SU-DHL-6 (cell line): ENCODE measurements at regions not wholly inside any gene's neighbourhood (a gene's known extent, or its start where the extent isn't known, plus 50 kb on each side); places are given as distances from the start of the nearest gene placed in this dataset.

Experiments
- H2AFZ ChIP-seq: fragments of 200-600 bp; sonication (generic); 2 replicates; pipeline ENCODE4 v1.6.1; 2014; ENCODE audit warnings: low read depth, mild to moderate bottlenecking, moderate library complexity, mixed read lengths, antibody characterized with exemption, low read length; ENCODE audit not compliant: severe bottlenecking
- H3F3A ChIP-seq: fragments of 200-600 bp; shearing (Covaris generic); 2 replicates; pipeline ENCODE4 v1.6.0; 2016; ENCODE audit warnings: antibody characterized with exemption, mild to moderate bottlenecking; ENCODE audit not compliant: insufficient read depth
- H3K27ac ChIP-seq: fragments of 200-600 bp; sonication (generic); 2 replicates; pipeline ENCODE4 v1.5.1; 2016; ENCODE audit warnings: low read depth, mild to moderate bottlenecking, low read length, moderate library complexity, mixed read lengths
- H3K27me3 ChIP-seq: fragments of 200-600 bp; sonication (generic), shearing (Covaris generic); 2 replicates; pipeline ENCODE4 v1.6.0; 2014; ENCODE audit warnings: mild to moderate bottlenecking, low read length
- H3K36me3 ChIP-seq: fragments of 200-600 bp; sonication (generic); 2 replicates; pipeline ENCODE4 v1.6.1; 2014; ENCODE audit warnings: mild to moderate bottlenecking, low read length, mixed read lengths
- H3K4me2 ChIP-seq: fragments of 300-600, 200-600 bp; shearing (Covaris generic), sonication (generic); 2 replicates; pipeline ENCODE4 v1.6.0; 2014; ENCODE audit warnings: low read length, low read depth, mild to moderate bottlenecking; ENCODE audit not compliant: poor library complexity, severe bottlenecking
- H3K4me3 ChIP-seq: fragments of 200-600 bp; sonication (generic); 2 replicates; pipeline ENCODE4 v1.5.1; 2014; ENCODE audit warnings: antibody characterized with exemption, low read length, mild to moderate bottlenecking, mixed read lengths; ENCODE audit not compliant: insufficient read depth, poor library complexity, severe bottlenecking
- H3K79me2 ChIP-seq: fragments of 200-600 bp; sonication (generic); 2 replicates; pipeline ENCODE4 v1.6.1; 2014; ENCODE audit warnings: mild to moderate bottlenecking, low read length, moderate library complexity; ENCODE audit not compliant: insufficient read depth
- H3K9ac ChIP-seq: fragments of 200-600 bp; sonication (generic); 2 replicates; pipeline ENCODE4 v1.7.0; 2014; ENCODE audit warnings: mild to moderate bottlenecking, low read length
- H3K9me2 ChIP-seq: fragments of 200-600 bp; sonication (generic); replicated peaks from 2 replicates; pipeline ENCODE4 v1.6.1; 2014; ENCODE audit warnings: low read length; ENCODE audit not compliant: insufficient read depth
- H3K9me3 ChIP-seq: fragments of 200-600 bp; sonication (generic); 2 replicates; pipeline ENCODE4 v1.6.1; 2014; ENCODE audit warnings: low read length, mixed read lengths; ENCODE audit not compliant: insufficient read depth
- H4K20me1 ChIP-seq: fragments of 200-600 bp; sonication (generic); 2 replicates; pipeline ENCODE4 v1.6.1; 2014; ENCODE audit warnings: low read depth, mild to moderate bottlenecking, antibody characterized with exemption, low read length, moderate library complexity, mixed read lengths
- EZH2phosphoT487 ChIP-seq: fragments of 200-600 bp; sonication (generic), shearing (Covaris generic); conservative IDR thresholded peaks from 2 replicates; pipeline ENCODE4 v1.6.1; 2018; ENCODE audit warnings: mild to moderate bottlenecking, antibody characterized with exemption, low read length, moderate library complexity, mixed read lengths
- TF ChIP-seq, protein P1 (sequence below): fragments of 200-600 bp; sonication (generic); IDR thresholded peaks from one replicate; pipeline ENCODE4 v1.5.1; 2017; ENCODE audit warnings: antibody characterized with exemption, mild to moderate bottlenecking, low read length, moderate library complexity; ENCODE audit not compliant: insufficient read depth, poor library complexity, severe bottlenecking

DNA sequence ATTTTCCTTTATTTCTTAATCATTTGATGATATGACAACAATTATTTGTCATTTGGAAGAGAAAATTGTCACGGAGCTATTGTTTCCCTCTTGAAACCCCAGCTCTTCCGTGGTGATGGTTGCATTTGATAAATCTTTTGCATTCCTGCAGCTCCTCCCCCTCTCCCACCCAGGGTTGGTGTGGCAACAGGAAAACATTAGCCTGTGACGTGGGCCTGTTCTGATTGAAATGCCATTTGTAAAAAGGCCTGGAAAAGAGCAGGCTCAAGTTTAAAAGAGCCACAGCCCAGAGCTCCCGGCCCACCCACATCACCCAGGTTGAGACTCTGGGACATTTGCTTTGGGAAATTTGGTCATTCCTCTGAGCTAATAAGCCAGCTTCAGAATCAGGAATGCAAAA is 282.5 kb downstream of the RPLP1 start:
- H3K4me2 ChIP-seq, result no peak overlapping the region
- no peak overlapping the region for H3K27ac ChIP-seq
- H3K9me3 ChIP-seq, result no peaks in the 10 kb centered on the region
- no peaks in the 10 kb centered on the region for H3K9me2 ChIP-seq
- TF ChIP-seq, protein P1, sequence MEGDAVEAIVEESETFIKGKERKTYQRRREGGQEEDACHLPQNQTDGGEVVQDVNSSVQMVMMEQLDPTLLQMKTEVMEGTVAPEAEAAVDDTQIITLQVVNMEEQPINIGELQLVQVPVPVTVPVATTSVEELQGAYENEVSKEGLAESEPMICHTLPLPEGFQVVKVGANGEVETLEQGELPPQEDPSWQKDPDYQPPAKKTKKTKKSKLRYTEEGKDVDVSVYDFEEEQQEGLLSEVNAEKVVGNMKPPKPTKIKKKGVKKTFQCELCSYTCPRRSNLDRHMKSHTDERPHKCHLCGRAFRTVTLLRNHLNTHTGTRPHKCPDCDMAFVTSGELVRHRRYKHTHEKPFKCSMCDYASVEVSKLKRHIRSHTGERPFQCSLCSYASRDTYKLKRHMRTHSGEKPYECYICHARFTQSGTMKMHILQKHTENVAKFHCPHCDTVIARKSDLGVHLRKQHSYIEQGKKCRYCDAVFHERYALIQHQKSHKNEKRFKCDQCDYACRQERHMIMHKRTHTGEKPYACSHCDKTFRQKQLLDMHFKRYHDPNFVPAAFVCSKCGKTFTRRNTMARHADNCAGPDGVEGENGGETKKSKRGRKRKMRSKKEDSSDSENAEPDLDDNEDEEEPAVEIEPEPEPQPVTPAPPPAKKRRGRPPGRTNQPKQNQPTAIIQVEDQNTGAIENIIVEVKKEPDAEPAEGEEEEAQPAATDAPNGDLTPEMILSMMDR, result no peak
- no peak for TF ChIP-seq EZH2phosphoT487
- H3K27me3 ChIP-seq, result no peaks in the 10 kb centered on the region
- no peak overlapping the region for H3K4me3 ChIP-seq
- no peaks in the 10 kb centered on the region for H4K20me1 ChIP-seq
- no peaks in the 10 kb centered on the region for H3K36me3 ChIP-seq
- no peaks in the 10 kb centered on the region for H3K79me2 ChIP-seq
- H3F3A ChIP-seq, result no peaks in the 10 kb centered on the region
- no peak overlapping the region for H3K9ac ChIP-seq
- H2AFZ ChIP-seq, result no peak overlapping the region

DNA sequence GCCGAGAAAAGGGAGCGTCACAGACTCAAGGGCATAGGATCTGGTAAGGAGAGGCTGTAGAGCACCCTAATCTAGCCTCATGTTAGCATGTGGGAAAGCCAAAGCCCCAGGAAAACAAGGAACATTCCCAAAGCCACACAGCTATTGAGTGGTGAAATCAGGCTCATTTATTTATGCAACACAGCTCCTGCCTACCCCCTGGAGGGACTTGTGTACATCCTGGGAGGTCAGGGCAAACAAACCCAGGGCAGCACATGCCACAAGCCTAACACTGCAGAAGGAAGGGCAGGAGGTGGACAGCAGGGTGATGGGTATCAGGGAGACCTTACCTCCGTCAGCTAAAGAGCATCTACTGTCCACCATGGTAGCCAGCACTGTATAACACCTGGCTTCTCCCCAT is 283.5 kb downstream of the RPLP1 start:
- no peak overlapping the region for H3K9ac ChIP-seq
- H3K79me2 ChIP-seq, result no peaks in the 10 kb centered on the region
- H4K20me1 ChIP-seq, result no peaks in the 10 kb centered on the region
- TF ChIP-seq, protein P1, result no peak
- no peak for TF ChIP-seq EZH2phosphoT487
- H3K9me2 ChIP-seq, result no peaks in the 10 kb centered on the region
- H3K36me3 ChIP-seq, result no peaks in the 10 kb centered on the region
- H3K27me3 ChIP-seq, result no peaks in the 10 kb centered on the region
- peaks cover 3% of the 10 kb centered on the region; the same call in 1 of the 2 replicates for H3K9me3 ChIP-seq
- H3K4me2 ChIP-seq, result no peak overlapping the region
- H3K4me3 ChIP-seq, result no peak overlapping the region
- H3K27ac ChIP-seq, result no peak overlapping the region
- H3F3A ChIP-seq, result no peaks in the 10 kb centered on the region
- no peak overlapping the region for H2AFZ ChIP-seq

DNA sequence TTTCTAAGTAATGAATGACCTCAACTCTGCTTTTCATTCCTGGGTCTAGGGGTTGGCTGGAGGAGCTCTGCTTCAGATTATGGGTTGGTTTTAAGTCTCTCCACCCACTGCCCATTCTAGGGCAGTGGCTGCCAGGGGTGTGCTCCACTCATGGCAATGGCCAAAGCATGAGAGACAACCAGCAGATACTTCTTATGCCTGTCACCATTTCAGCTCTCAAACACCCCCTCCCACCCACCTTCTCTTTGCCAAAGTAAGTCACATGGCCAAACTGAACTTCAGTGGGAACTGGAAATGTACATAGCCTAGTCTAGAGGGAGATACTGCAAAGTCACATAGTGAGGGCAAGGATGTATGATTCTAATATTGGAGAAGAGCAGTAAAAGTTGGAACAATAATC is 285.3 kb downstream of the RPLP1 start:
- Histone ChIP-seq H3K4me2 (no peak overlapping the region), H3K79me2 (no peaks in the 10 kb centered on the region), H2AFZ (no peak overlapping the region), H3K9me2 (no peaks in the 10 kb centered on the region), H3K9me3 (peaks cover 3% of the 10 kb centered on the region; the same call in 1 of the 2 replicates), H4K20me1 (no peaks in the 10 kb centered on the region), H3K4me3 (no peak overlapping the region), H3K27me3 (no peaks in the 10 kb centered on the region), H3F3A (no peaks in the 10 kb centered on the region), H3K27ac (no peak overlapping the region), H3K9ac (no peak overlapping the region), H3K36me3 (no peaks in the 10 kb centered on the region)
- no peak for TF ChIP-seq EZH2phosphoT487
- TF ChIP-seq, protein P1, result no peak
